GM23338 (cell line): ENCODE measurements at regions not wholly inside any gene's neighbourhood (a gene's known extent, or its start where the extent isn't known, plus 50 kb on each side); places are given as distances from the start of the nearest gene placed in this dataset.

Experiments used
- ATAC-seq: fragments of 200-7000 bp; cut with Tn5 transposase; 3 replicates; pipeline ENCODE4 v1.9.1; 2020
- DNase-seq: peaks from one replicate; pipeline ENCODE4 v3.0.0-alpha.2; 2015; ENCODE audit warnings: low spot score
- H2AFZ ChIP-seq: fragments of 200-600 bp; sonication (generic); 2 replicates; pipeline ENCODE4 v1.8.0; 2016; ENCODE audit warnings: antibody characterized with exemption, mild to moderate bottlenecking, moderate library complexity
- H3F3A ChIP-seq: fragments of 200-600 bp; sonication (generic); replicated peaks from 2 replicates; pipeline ENCODE4 v1.8.0; 2017; ENCODE audit warnings: antibody characterized with exemption, mixed run types, low read depth
- H3K27ac ChIP-seq: fragments of 200-600 bp; sonication (generic); 2 replicates; pipeline ENCODE4 v1.6.1; 2016; ENCODE audit warnings: low read depth
- H3K27me3 ChIP-seq: fragments of 200-600 bp; sonication (generic); 2 replicates; pipeline ENCODE4 v1.8.0; 2016; ENCODE audit warnings: mild to moderate bottlenecking, mixed run types, moderate library complexity; ENCODE audit not compliant: insufficient read depth
- H3K36me3 ChIP-seq: fragments of 200-600 bp; sonication (generic); 2 replicates; pipeline ENCODE4 v1.8.0; 2016; ENCODE audit warnings: mild to moderate bottlenecking; ENCODE audit not compliant: insufficient read depth
- H3K4me1 ChIP-seq: fragments of 200-600 bp; sonication (generic); 2 replicates; pipeline ENCODE4 v1.8.0; 2016; ENCODE audit warnings: mild to moderate bottlenecking, moderate library complexity; ENCODE audit not compliant: insufficient read depth
- H3K4me2 ChIP-seq: fragments of 200-600 bp; sonication (generic); 2 replicates; pipeline ENCODE4 v1.7.1; 2017; ENCODE audit warnings: mixed run types
- H3K4me3 ChIP-seq: fragments of 200-600 bp; sonication (generic); 2 replicates; pipeline ENCODE4 v1.6.1; 2016; ENCODE audit warnings: mixed run types
- H3K79me2 ChIP-seq: fragments of 200-600 bp; sonication (generic); replicated peaks from 2 replicates; pipeline ENCODE4 v1.8.0; 2017; ENCODE audit warnings: mild to moderate bottlenecking; ENCODE audit not compliant: insufficient read depth
- H3K9me2 ChIP-seq: fragments of 200-600 bp; sonication (generic); 2 replicates; pipeline ENCODE4 v1.8.0; 2017; ENCODE audit not compliant: insufficient read depth
- H4K20me1 ChIP-seq: fragments of 200-600 bp; sonication (generic); replicated peaks from 2 replicates; pipeline ENCODE4 v1.8.0; 2017; ENCODE audit warnings: mild to moderate bottlenecking; ENCODE audit not compliant: insufficient read depth
- H3K27ac Mint-ChIP-seq: 2 replicates; pipeline ENCODE4 v1.8.0; 2020; ENCODE audit warnings: inconsistent platforms, mild to moderate bottlenecking, moderate library complexity, mixed read lengths
- H3K27me3 Mint-ChIP-seq: 3 replicates; pipeline ENCODE4 v1.8.0; 2022; ENCODE audit warnings: low read depth, mild to moderate bottlenecking, moderate library complexity, mixed read lengths, inconsistent platforms; ENCODE audit not compliant: insufficient read depth, poor library complexity
- H3K36me3 Mint-ChIP-seq: 3 replicates; pipeline ENCODE4 v1.8.0; 2021; ENCODE audit warnings: low read depth, mild to moderate bottlenecking, inconsistent platforms, moderate library complexity, mixed read lengths
- H3K4me1 Mint-ChIP-seq: 3 replicates; pipeline ENCODE4 v1.8.0; 2020; ENCODE audit warnings: mild to moderate bottlenecking, inconsistent platforms, mixed read lengths
- H3K4me3 Mint-ChIP-seq: 3 replicates; pipeline ENCODE4 v1.8.0; 2021; ENCODE audit warnings: moderate library complexity, mild to moderate bottlenecking, inconsistent platforms, mixed read lengths
- H3K9me3 Mint-ChIP-seq: 3 replicates; pipeline ENCODE4 v1.8.0; 2020; ENCODE audit warnings: moderate library complexity, mild to moderate bottlenecking, inconsistent platforms, mixed read lengths
- CREB1 ChIP-seq: fragments of 250-450 bp; sonication (Bioruptor Pico); IDR thresholded peaks from 2 replicates; pipeline ENCODE4 v1.5.0; 2020; ENCODE audit warnings: low read depth, mild to moderate bottlenecking, moderate library complexity
- EZH2 ChIP-seq: fragments of 200-600 bp; sonication (generic); IDR thresholded peaks from one replicate; pipeline ENCODE4 v1.8.0; 2017; ENCODE audit warnings: antibody characterized with exemption, mild to moderate bottlenecking, low read depth; ENCODE audit not compliant: unreplicated experiment
- JUNB ChIP-seq: IDR thresholded peaks from one replicate; pipeline ENCODE4 v1.6.1; 2016; ENCODE audit warnings: antibody characterized with exemption; ENCODE audit not compliant: unreplicated experiment
- NANOG ChIP-seq: IDR thresholded peaks from 2 replicates; pipeline ENCODE4 v1.6.1; 2016; ENCODE audit warnings: antibody characterized with exemption, borderline replicate concordance
- REST ChIP-seq: IDR thresholded peaks from one replicate; pipeline ENCODE4 v1.6.1; 2018; ENCODE audit warnings: antibody characterized with exemption; ENCODE audit not compliant: unreplicated experiment
- STAT1 ChIP-seq: IDR thresholded peaks from one replicate; pipeline ENCODE4 v1.6.1; 2016; ENCODE audit warnings: antibody characterized with exemption; ENCODE audit not compliant: unreplicated experiment
- ZNF114 ChIP-seq: fragments of 250-450 bp; sonication (Bioruptor Pico); IDR thresholded peaks from 2 replicates; pipeline ENCODE4 v1.5.0; 2020; ENCODE audit warnings: mild to moderate bottlenecking, moderate library complexity
- ZNF331 ChIP-seq: fragments of 250-450 bp; sonication (Bioruptor Pico); IDR thresholded peaks from 2 replicates; pipeline ENCODE4 v1.5.0; 2020; ENCODE audit warnings: low read depth, mild to moderate bottlenecking, moderate library complexity

GRCh38 chr20:40880729-40881109 lies 147.9 kb upstream of the TOP1 start:
- no peak overlapping the region for H3K27ac ChIP-seq
- peaks cover 7% of the 10 kb centered on the region; the same call in 1 of the 2 replicates for H3K9me2 ChIP-seq
- no peaks in the 10 kb centered on the region for H3K79me2 ChIP-seq
- H4K20me1 ChIP-seq: no peaks in the 10 kb centered on the region
- no peaks in the 10 kb centered on the region for H3K4me1 Mint-ChIP-seq
- no peak overlapping the region for H3K4me3 Mint-ChIP-seq
- H3K4me1 ChIP-seq: no peaks in the 10 kb centered on the region
- peaks cover 6% of the 10 kb centered on the region for H3K27me3 Mint-ChIP-seq
- H3K9me3 Mint-ChIP-seq: peaks cover 16% of the 10 kb centered on the region
- H3K36me3 Mint-ChIP-seq: peaks cover 3% of the 10 kb centered on the region; the same call in 1 of the 3 replicates
- H3K27ac Mint-ChIP-seq: no peak overlapping the region
- H2AFZ ChIP-seq: no peak overlapping the region
- no peaks in the 10 kb centered on the region for H3K27me3 ChIP-seq
- no peaks in the 10 kb centered on the region for H3F3A ChIP-seq
- TF ChIP-seq ZNF331 (CRISPR knock-in tag) (no peak), NANOG (no peak), ZNF114 (no peak), STAT1 (no peak), JUNB (no peak), EZH2 (no peak), REST (no peak), CREB1 (CRISPR knock-in tag) (no peak)
- H3K4me3 ChIP-seq: no peak overlapping the region
- no peak for ATAC-seq
- H3K4me2 ChIP-seq: no peak overlapping the region
- DNase-seq: no peak
- 0 out of 2 replicates have a peak, but pooled peaks cover 4% of the 10 kb centered on the region for H3K36me3 ChIP-seq

- no peak overlapping the region for H3K27ac ChIP-seq
- Mint-ChIP-seq H3K36me3 (peaks cover 3% of the 10 kb centered on the region; the same call in 1 of the 3 replicates), H3K4me3 (no peak overlapping the region), H3K4me1 (no peaks in the 10 kb centered on the region), H3K27ac (no peak overlapping the region), H3K9me3 (peaks cover 16% of the 10 kb centered on the region), H3K27me3 (peaks cover 11% of the 10 kb centered on the region)
- H3K9me2 ChIP-seq: peaks cover 7% of the 10 kb centered on the region; the same call in 1 of the 2 replicates
- ATAC-seq (no peak), DNase-seq (no peak)
- no peak overlapping the region for H3K4me3 ChIP-seq
- no peak overlapping the region for H3K4me2 ChIP-seq
- H3K79me2 ChIP-seq: no peaks in the 10 kb centered on the region
- H4K20me1 ChIP-seq: no peaks in the 10 kb centered on the region
- H2AFZ ChIP-seq: no peak overlapping the region
- 0 out of 2 replicates have a peak, but pooled peaks cover 4% of the 10 kb centered on the region for H3K36me3 ChIP-seq
- no peaks in the 10 kb centered on the region for H3F3A ChIP-seq
- H3K4me1 ChIP-seq: no peaks in the 10 kb centered on the region
- no peaks in the 10 kb centered on the region for H3K27me3 ChIP-seq
- no peak for TF ChIP-seq NANOG
- TF ChIP-seq JUNB: no peak
Observed at GRCh38 chr20:40882152-40882551, 146.5 kb upstream of the TOP1 start.
